ENCODE measurements at regions not wholly inside any gene's neighbourhood (a gene's known extent, or its start where the extent isn't known, plus 50 kb on each side); places are given as distances from the start of the nearest gene placed in this dataset.

GRCh38 chr7:71009636-71010035 lies 122.3 kb upstream of the GALNT17 start:
- no peak overlapping the region for H3K4me3 ChIP-seq (ENCODE audit: control insufficient read depth, low read depth, low read length)
- DNase-seq (ENCODE audit: low read depth): no peak
- no peak for TF ChIP-seq CTCF (conservative IDR thresholded peaks at IDR 0.05; ENCODE audit: control insufficient read depth, insufficient read depth, low read depth, low read length)

DNA sequence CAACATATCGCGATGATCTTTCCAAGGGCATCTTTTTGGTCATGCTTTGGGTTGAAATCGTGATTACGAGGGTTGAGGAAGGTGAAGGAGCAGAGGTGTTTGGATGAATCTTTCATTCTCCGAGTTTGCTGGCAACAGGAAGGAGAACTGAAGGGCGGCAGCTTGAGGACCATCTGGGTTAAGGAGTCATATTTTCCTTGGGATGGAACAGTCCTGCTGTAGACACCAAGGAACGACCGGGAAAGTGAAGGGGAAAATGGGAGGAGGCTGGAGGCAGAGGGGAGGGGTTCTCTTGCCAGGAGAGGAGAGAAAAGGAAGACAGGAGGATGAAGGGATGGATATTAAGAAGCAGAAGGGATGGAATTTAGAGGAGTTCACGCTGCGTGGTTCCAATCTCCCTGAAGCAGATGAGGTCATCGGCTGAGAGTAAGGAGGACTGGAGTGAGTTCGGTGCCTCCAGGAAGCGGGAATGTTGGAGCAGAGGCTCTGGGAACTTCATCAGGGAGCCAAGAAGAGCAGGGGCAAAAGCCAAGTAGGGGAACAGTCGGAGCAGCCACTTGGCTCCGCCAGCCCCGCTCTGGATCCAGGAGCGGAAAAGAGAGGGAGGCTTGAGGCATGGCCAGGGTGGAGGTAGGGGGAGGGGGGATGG lies 116.6 kb upstream of the GALNT17 start:
- no peak for DNase-seq (ENCODE audit: low read depth)
- no peak overlapping the region for H3K4me3 ChIP-seq (ENCODE audit: control insufficient read depth, low read depth, low read length)
- no peak for TF ChIP-seq CTCF (conservative IDR thresholded peaks at IDR 0.05; ENCODE audit: control insufficient read depth, insufficient read depth, low read depth, low read length)

- TF ChIP-seq CTCF (conservative IDR thresholded peaks at IDR 0.05; ENCODE audit: control insufficient read depth, insufficient read depth, low read depth, low read length): no peak
- DNase-seq (ENCODE audit: low read depth): no peak
Observed at GRCh38 chr7:71016401-71016800, 115.5 kb upstream of the GALNT17 start.

DNA sequence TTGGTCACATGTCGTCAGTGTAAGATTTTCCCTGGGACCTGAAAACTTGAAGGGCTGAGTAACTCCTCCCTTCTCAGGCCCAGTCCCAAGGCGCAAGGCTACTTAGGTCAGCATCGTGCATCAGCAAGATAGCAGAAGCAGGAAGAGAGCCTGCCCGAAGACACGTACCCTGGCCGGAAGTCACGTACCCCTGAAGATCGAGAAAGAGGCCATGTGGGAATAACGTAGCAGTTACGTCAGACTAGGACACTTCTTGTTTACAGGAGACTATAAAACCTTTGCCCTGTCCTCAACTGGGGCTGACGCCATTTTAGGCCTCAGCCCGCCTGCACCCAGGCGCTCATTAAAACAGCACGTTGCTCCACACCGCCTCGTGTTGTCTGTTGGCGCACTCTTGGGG lies 114.3 kb upstream of the GALNT17 start:
- H3K4me3 ChIP-seq (ENCODE audit: control insufficient read depth, low read depth, low read length): no peak overlapping the region
- no peak for TF ChIP-seq CTCF (conservative IDR thresholded peaks at IDR 0.05; ENCODE audit: control insufficient read depth, insufficient read depth, low read depth, low read length)
- no peak for DNase-seq (ENCODE audit: low read depth)

More at GRCh38 chr7:71016401-71016800, 115.5 kb upstream of the GALNT17 start:
- H3K4me3 ChIP-seq (ENCODE audit: control insufficient read depth, low read depth, low read length): no peak overlapping the region

- TF ChIP-seq CTCF (conservative IDR thresholded peaks at IDR 0.05; ENCODE audit: control insufficient read depth, insufficient read depth, low read depth, low read length): no peak
- H3K4me3 ChIP-seq (ENCODE audit: control insufficient read depth, low read depth, low read length): no peak overlapping the region
- DNase-seq (ENCODE audit: low read depth): no peak
Observed at GRCh38 chr7:71019706-71020105, 112.2 kb upstream of the GALNT17 start.

- no peak for TF ChIP-seq CTCF (conservative IDR thresholded peaks at IDR 0.05; ENCODE audit: control insufficient read depth, insufficient read depth, low read depth, low read length)
- DNase-seq (ENCODE audit: low read depth): no peak
- H3K4me3 ChIP-seq (ENCODE audit: control insufficient read depth, low read depth, low read length): no peak overlapping the region
Observed at GRCh38 chr7:71021131-71021530, 110.8 kb upstream of the GALNT17 start.

- no peak for TF ChIP-seq CTCF (conservative IDR thresholded peaks at IDR 0.05; ENCODE audit: control insufficient read depth, insufficient read depth, low read depth, low read length)
- H3K4me3 ChIP-seq (ENCODE audit: control insufficient read depth, low read depth, low read length): no peak overlapping the region
- DNase-seq (ENCODE audit: low read depth): no peak
Observed at GRCh38 chr7:71026680-71027079, 105.3 kb upstream of the GALNT17 start.

All from fibroblast of mammary gland (primary cell).